SK-N-SH treated with all-trans-retinoic acid at 6 μM for 48 hours (cell line): ENCODE measurements at regions not wholly inside any gene's neighbourhood (a gene's known extent, or its start where the extent isn't known, plus 50 kb on each side); places are given as distances from the start of the nearest gene placed in this dataset.

Source experiments
- ATAC-seq: fragments of 200-7000 bp; cut with Tn5 transposase; 3 replicates; pipeline ENCODE4 v1.9.1; 2020; ENCODE audit warnings: mild to moderate bottlenecking, moderate library complexity
- ARNTL ChIP-seq: fragments of 450-650 bp; formaldehyde crosslinking; IDR thresholded peaks from 2 replicates; pipeline ENCODE4 v1.5.0; 2020; ENCODE audit warnings: low read depth, mild to moderate bottlenecking, moderate library complexity, borderline replicate concordance
- BACH2 ChIP-seq: fragments of 250-450 bp; sonication (Bioruptor Pico); IDR thresholded peaks from 2 replicates; pipeline ENCODE4 v1.9.0; 2021; ENCODE audit warnings: mild to moderate bottlenecking, borderline replicate concordance
- CSDC2 ChIP-seq: fragments of 250-450 bp; sonication (Bioruptor Pico); IDR thresholded peaks from 2 replicates; pipeline ENCODE4 v1.5.0; 2020; ENCODE audit warnings: mild to moderate bottlenecking, moderate library complexity
- CSRNP3 ChIP-seq: fragments of 250-450 bp; sonication (Bioruptor Pico); IDR thresholded peaks from 2 replicates; pipeline ENCODE4 v1.5.1; 2021; ENCODE audit warnings: mild to moderate bottlenecking, moderate library complexity
- ESRRG ChIP-seq: fragments of 250-450 bp; sonication (Bioruptor Pico); IDR thresholded peaks from 2 replicates; pipeline ENCODE4 v1.6.1; 2021; ENCODE audit warnings: mild to moderate bottlenecking
- GLIS3 ChIP-seq: fragments of 250-450 bp; sonication (Bioruptor Pico); IDR thresholded peaks from 2 replicates; pipeline ENCODE4 v1.5.0; 2020; ENCODE audit warnings: mild to moderate bottlenecking, moderate library complexity
- ISL1 ChIP-seq: fragments of 250-450 bp; sonication (Bioruptor Pico); IDR thresholded peaks from 2 replicates; pipeline ENCODE4 v2.1.2; 2022; ENCODE audit warnings: mild to moderate bottlenecking, moderate library complexity
- OSR1 ChIP-seq: fragments of 250-450 bp; sonication (Bioruptor Pico); IDR thresholded peaks from 2 replicates; pipeline ENCODE4 v1.8.0; 2022; ENCODE audit warnings: moderate library complexity, mild to moderate bottlenecking, inconsistent platforms
- PATZ1 ChIP-seq: fragments of 250-450 bp; sonication (Bioruptor Pico); IDR thresholded peaks from 2 replicates; pipeline ENCODE4 v1.8.0; 2020; ENCODE audit warnings: mild to moderate bottlenecking, moderate library complexity, borderline replicate concordance
- POU6F1 ChIP-seq: fragments of 250-450 bp; sonication (Bioruptor Pico); IDR thresholded peaks from 2 replicates; pipeline ENCODE4 v1.8.0; 2021; ENCODE audit warnings: low read depth, mild to moderate bottlenecking, moderate library complexity, borderline replicate concordance
- PPARA ChIP-seq: fragments of 250-450 bp; sonication (Bioruptor Pico); IDR thresholded peaks from 2 replicates; pipeline ENCODE4 v1.5.0; 2020; ENCODE audit warnings: mild to moderate bottlenecking, borderline replicate concordance
- RARB ChIP-seq: fragments of 250-450 bp; sonication (Bioruptor Pico); IDR thresholded peaks from 2 replicates; pipeline ENCODE4 v1.8.0; 2021; ENCODE audit warnings: mild to moderate bottlenecking, moderate library complexity
- SNAI2 ChIP-seq: fragments of 250-450 bp; sonication (Bioruptor Pico); IDR thresholded peaks from 2 replicates; pipeline ENCODE4 v1.5.0; 2020; ENCODE audit warnings: mild to moderate bottlenecking, moderate library complexity
- TCF4 ChIP-seq: fragments of 250-450 bp; sonication (Bioruptor Pico); IDR thresholded peaks from 2 replicates; pipeline ENCODE4 v1.8.0; 2021; ENCODE audit warnings: mild to moderate bottlenecking, moderate library complexity, borderline replicate concordance
- TOX ChIP-seq: fragments of 250-450 bp; sonication (Bioruptor Pico); IDR thresholded peaks from 2 replicates; pipeline ENCODE4 v1.8.0; 2021; ENCODE audit warnings: mild to moderate bottlenecking, moderate library complexity, borderline replicate concordance
- TSHZ2 ChIP-seq: fragments of 250-450 bp; sonication (Bioruptor Pico); IDR thresholded peaks from 2 replicates; pipeline ENCODE4 v1.5.0; 2020; ENCODE audit warnings: mild to moderate bottlenecking, moderate library complexity
- ZC3H10 ChIP-seq: fragments of 250-450 bp; sonication (Bioruptor Pico); IDR thresholded peaks from 2 replicates; pipeline ENCODE4 v1.5.1; 2021; ENCODE audit warnings: mild to moderate bottlenecking, moderate library complexity
- ZFP3 ChIP-seq: fragments of 250-450 bp; sonication (Bioruptor Pico); IDR thresholded peaks from 2 replicates; pipeline ENCODE4 v1.5.0; 2020; ENCODE audit warnings: mild to moderate bottlenecking, moderate library complexity
- ZFP30 ChIP-seq: fragments of 450-650 bp; formaldehyde crosslinking; IDR thresholded peaks from 2 replicates; pipeline ENCODE4 v1.5.0; 2022; ENCODE audit warnings: mild to moderate bottlenecking, moderate library complexity
- ZNF565 ChIP-seq: fragments of 450-650 bp; formaldehyde crosslinking; conservative IDR thresholded peaks from 2 replicates; pipeline ENCODE4 v1.5.0; 2020; ENCODE audit warnings: low read depth, mild to moderate bottlenecking, moderate library complexity
- ZNF70 ChIP-seq: fragments of 450-650 bp; formaldehyde crosslinking; IDR thresholded peaks from 2 replicates; pipeline ENCODE4 v1.5.0; 2020; ENCODE audit warnings: mild to moderate bottlenecking, moderate library complexity
- ZNF8 ChIP-seq: fragments of 450-650 bp; formaldehyde crosslinking; IDR thresholded peaks from 2 replicates; pipeline ENCODE4 v1.5.0; 2020; ENCODE audit warnings: mild to moderate bottlenecking, moderate library complexity

- no peak for ATAC-seq
- no peak for TF ChIP-seq CSDC2
- no peak for TF ChIP-seq BACH2 (CRISPR knock-in tag)
- TF ChIP-seq ZNF565: no peak
- TF ChIP-seq ZFP3 (CRISPR knock-in tag): no peak
- TF ChIP-seq TCF4 (CRISPR knock-in tag): no peak
- TF ChIP-seq RARB (CRISPR knock-in tag): no peak
- no peak for TF ChIP-seq TSHZ2 (CRISPR knock-in tag)
- TF ChIP-seq ESRRG: no peak
- TF ChIP-seq GLIS3 (CRISPR knock-in tag): no peak
- no peak for TF ChIP-seq TOX (CRISPR knock-in tag)
- TF ChIP-seq PPARA (CRISPR knock-in tag): no peak
Observed at GRCh38 chr1:9426291-9426711, 113.0 kb upstream of the SLC25A33 start.

- TF ChIP-seq TOX (CRISPR knock-in tag) (no peak), ZFP30 (CRISPR knock-in tag) (no peak), ZNF70 (no peak), ZNF565 (no peak), RARB (CRISPR knock-in tag) (no peak), ZC3H10 (CRISPR knock-in tag) (no peak), ISL1 (CRISPR knock-in tag) (no peak), PPARA (CRISPR knock-in tag) (no peak), GLIS3 (CRISPR knock-in tag) (no peak), CSRNP3 (CRISPR knock-in tag) (no peak), SNAI2 (no peak), OSR1 (CRISPR knock-in tag) (no peak), ZNF8 (CRISPR knock-in tag) (no peak), CSDC2 (no peak), ZFP3 (CRISPR knock-in tag) (no peak), BACH2 (CRISPR knock-in tag) (no peak), PATZ1 (no peak), ARNTL (CRISPR knock-in tag) (no peak), ESRRG (no peak), POU6F1 (CRISPR knock-in tag) (no peak)
- no peak for ATAC-seq
Observed at GRCh38 chr1:9427388-9427787, 111.9 kb upstream of the SLC25A33 start.

GRCh38 chr1:9428601-9429341 lies 110.5 kb upstream of the SLC25A33 start:
- ATAC-seq: peak; percentile 97
- TF ChIP-seq RARB (CRISPR knock-in tag): no peak
- peak; percentile 31; the same call in 1 of the 2 replicates for TF ChIP-seq TSHZ2 (CRISPR knock-in tag)
- TF ChIP-seq PATZ1: no peak
- TF ChIP-seq SNAI2: no peak
- no peak for TF ChIP-seq ZFP30 (CRISPR knock-in tag)
- 0 out of 2 replicates have a peak, but pooled peaks have one; percentile 40 for TF ChIP-seq ZFP3 (CRISPR knock-in tag)
- TF ChIP-seq ISL1 (CRISPR knock-in tag): no peak
